A549 (cell line): ENCODE measurements at regions not wholly inside any gene's neighbourhood (a gene's known extent, or its start where the extent isn't known, plus 50 kb on each side); places are given as distances from the start of the nearest gene placed in this dataset.

ENCODE experiments used
- ATAC-seq, 2 experiments: fragments of 200-7000 bp in 1 of 2; fragments of >200 bp in 1 of 2; cut with Nextera tagmentation in 1 of 2; cut with Tn5 transposase in 1 of 2; 3 replicates each; pipeline versions ENCODE4 v1.8.0 to v1.9.1; 2018 to 2020; ENCODE audit warnings: mild to moderate bottlenecking in 1 of 2, moderate library complexity in 1 of 2
- CTCF ChIA-PET: fragments of 300-600 bp; sonication (Branson Sonifier 250); formaldehyde crosslinking; extraction: SDS; loops from one replicate; lab custom pipeline; 2021; ENCODE audit warnings: antibody characterized with exemption, inconsistent platforms; lab: Yijun Ruan, JAX
- POLR2A ChIA-PET: fragments of 350-600 bp; formaldehyde crosslinking; extraction: SDS; loops from one replicate; lab custom pipeline; 2021; ENCODE audit warnings: antibody characterized with exemption, inconsistent platforms; lab: Yijun Ruan, JAX
- DNase-seq, 2 experiments: peaks; one replicate each; pipeline versions ENCODE4 v3.0.0 to v3.0.0-alpha.2; 2011 to 2016; ENCODE audit warnings: low read depth in 1 of 2, low spot score in 1 of 2
- FAIRE-seq: peaks from 2 replicates; lab custom pipeline; 2011; peaks lifted over from hg19 to GRCh38; lab: Jason Lieb, UNC
- H3K27ac ChIP-seq, 2 experiments: fragments of >200 bp; sonication (Bioruptor Twin); formaldehyde crosslinking; 3 replicates each; pipeline ENCODE4 v1.5.1; 2016 to 2017
- H3K4me1 ChIP-seq: fragments of >200 bp; sonication (Bioruptor Twin); formaldehyde crosslinking; 3 replicates; pipeline ENCODE4 v1.6.1; 2016
- H3K4me2 ChIP-seq: fragments of >200 bp; sonication (Bioruptor Twin); formaldehyde crosslinking; 3 replicates; pipeline ENCODE4 v1.6.1; 2016
- H3K4me3 ChIP-seq: fragments of >200 bp; sonication (Bioruptor Twin); formaldehyde crosslinking; 3 replicates; pipeline ENCODE4 v1.5.1; 2016
- H3K9me3 ChIP-seq: fragments of >200 bp; sonication (Bioruptor Twin); formaldehyde crosslinking; 3 replicates; pipeline ENCODE4 v1.6.1; 2016
- CBX8 ChIP-seq: fragments of 200-600 bp; sonication (generic); IDR thresholded peaks from 2 replicates; pipeline ENCODE4 v1.6.1; 2016
- CHD2 ChIP-seq: fragments of 150-350 bp; IDR thresholded peaks from 2 replicates; pipeline ENCODE4 v1.6.1; 2014; ENCODE audit warnings: low read length; ENCODE audit not compliant: partially characterized antibody
- EHMT2 ChIP-seq: fragments of 200-600 bp; sonication (generic); IDR thresholded peaks from 2 replicates; pipeline ENCODE4 v1.6.1; 2016; ENCODE audit warnings: antibody characterized with exemption, low read depth, mild to moderate bottlenecking, moderate library complexity
- EP300 ChIP-seq, 2 experiments: fragments of >200 bp; sonication (Bioruptor Twin); formaldehyde crosslinking; IDR thresholded peaks; 2 replicates in 1 of 2; 3 replicates in 1 of 2; pipeline ENCODE4 v1.6.1; 2016 to 2017
- ESRRA ChIP-seq: fragments of 150-350 bp; IDR thresholded peaks from 2 replicates; pipeline ENCODE4 v1.6.1; 2014; ENCODE audit warnings: mild to moderate bottlenecking, low read length, borderline replicate concordance
- FOSB ChIP-seq: fragments of 250-450 bp; sonication (Bioruptor Pico); IDR thresholded peaks from 2 replicates; pipeline ENCODE4 v1.5.0; 2020; ENCODE audit warnings: mild to moderate bottlenecking, moderate library complexity
- HDAC2 ChIP-seq: fragments of 200-600 bp; sonication (generic); IDR thresholded peaks from 2 replicates; pipeline ENCODE4 v1.6.1; 2016
- HEYL ChIP-seq: fragments of 250-450 bp; sonication (Bioruptor Pico); IDR thresholded peaks from 2 replicates; pipeline ENCODE4 v1.8.0; 2021; ENCODE audit warnings: mild to moderate bottlenecking, moderate library complexity
- HOXB13 ChIP-seq: fragments of 250-450 bp; sonication (Bioruptor Pico); IDR thresholded peaks from 2 replicates; pipeline ENCODE4 v1.5.0; 2020; ENCODE audit warnings: low read depth, mild to moderate bottlenecking, moderate library complexity
- HOXB5 ChIP-seq: fragments of 250-450 bp; sonication (Bioruptor Pico); IDR thresholded peaks from 2 replicates; pipeline ENCODE4 v1.5.0; 2020; ENCODE audit warnings: mild to moderate bottlenecking, moderate library complexity
- JUNB ChIP-seq: fragments of >200 bp; sonication (Bioruptor Twin); formaldehyde crosslinking; IDR thresholded peaks from 2 replicates; pipeline ENCODE4 v1.6.1; 2016
- KDM5A ChIP-seq: fragments of 200-600 bp; sonication (generic); IDR thresholded peaks from 2 replicates; pipeline ENCODE4 v1.6.1; 2016; ENCODE audit warnings: antibody characterized with exemption, mild to moderate bottlenecking
- NR3C1 ChIP-seq: fragments of >200 bp; sonication (Bioruptor Twin); formaldehyde crosslinking; IDR thresholded peaks from 3 replicates; pipeline ENCODE4 v1.6.1; 2017
- POLR2AphosphoS2 ChIP-seq: conservative IDR thresholded peaks from 2 replicates; pipeline ENCODE4 v1.6.1; 2012; ENCODE audit warnings: low read length, improper control_type of control experiment, inconsistent platforms
- RAD21 ChIP-seq, 2 experiments: fragments of >200 bp in 1 of 2; sonication (Bioruptor Twin) in 1 of 2; formaldehyde crosslinking in 1 of 2; IDR thresholded peaks in 1 of 2; conservative IDR thresholded peaks in 1 of 2; 2 replicates in 1 of 2; 3 replicates in 1 of 2; pipeline ENCODE4 v1.6.1; 2012 to 2018; ENCODE audit warnings: inconsistent platforms in 1 of 2
- RNF2 ChIP-seq: fragments of 200-600 bp; sonication (generic); IDR thresholded peaks from 2 replicates; pipeline ENCODE4 v1.6.1; 2016; ENCODE audit warnings: low read depth, mild to moderate bottlenecking, antibody characterized with exemption, moderate library complexity, borderline replicate concordance
- SMC3 ChIP-seq: fragments of >200 bp; sonication (Bioruptor Twin); formaldehyde crosslinking; IDR thresholded peaks from 3 replicates; pipeline ENCODE4 v1.6.1; 2018; ENCODE audit warnings: inconsistent platforms
- TFCP2L1 ChIP-seq: fragments of 250-450 bp; sonication (Bioruptor Pico); IDR thresholded peaks from 2 replicates; pipeline ENCODE4 v1.5.0; 2021; ENCODE audit warnings: mild to moderate bottlenecking
- ZFP36 ChIP-seq: fragments of 450-650 bp; IDR thresholded peaks from 2 replicates; pipeline ENCODE4 v1.6.1; 2014; ENCODE audit warnings: borderline replicate concordance; ENCODE audit not compliant: partially characterized antibody
- ZNF302 ChIP-seq: fragments of 250-450 bp; sonication (Bioruptor Pico); IDR thresholded peaks from 2 replicates; pipeline ENCODE4 v1.9.0; 2021; ENCODE audit warnings: inconsistent platforms, mild to moderate bottlenecking, moderate library complexity
- ZSCAN20 ChIP-seq: fragments of 250-450 bp; sonication (Bioruptor Pico); IDR thresholded peaks from 2 replicates; pipeline ENCODE4 v1.8.0; 2022; ENCODE audit warnings: mild to moderate bottlenecking, moderate library complexity
- WGBS: methylation state at CpG from one replicate; pipeline ENCODE4 v1.1.6; 2017; ENCODE audit errors: missing lambda C conversion rate; 5-methylcytosine and 5-hydroxymethylcytosine counted together
- TF ChIP-seq, protein P1 (sequence below): fragments of 150-350 bp; IDR thresholded peaks from 2 replicates; pipeline ENCODE4 v1.6.1; 2014; ENCODE audit warnings: low read depth, mild to moderate bottlenecking, low read length
- TF ChIP-seq, protein P2 (sequence below): fragments of >200 bp; sonication (Bioruptor Twin); formaldehyde crosslinking; IDR thresholded peaks from 3 replicates; pipeline ENCODE4 v1.5.1; 2016
- TF ChIP-seq, protein P3 (sequence below): IDR thresholded peaks from 2 replicates; pipeline ENCODE4 v1.6.1; 2012
- TF ChIP-seq, protein P4 (sequence below): fragments of >200 bp; sonication (Bioruptor Twin); formaldehyde crosslinking; IDR thresholded peaks from 2 replicates; pipeline ENCODE4 v1.6.1; 2016
- TF ChIP-seq, protein P5 (sequence below): fragments of >200 bp; sonication (Bioruptor Twin); formaldehyde crosslinking; IDR thresholded peaks from 3 replicates; pipeline ENCODE4 v1.6.1; 2016
- TF ChIP-seq, protein P6 (sequence below): fragments of 250-450 bp; sonication (Bioruptor Pico); IDR thresholded peaks from 2 replicates; pipeline ENCODE4 v1.5.0; 2021; ENCODE audit warnings: mild to moderate bottlenecking, moderate library complexity, borderline replicate concordance

DNA sequence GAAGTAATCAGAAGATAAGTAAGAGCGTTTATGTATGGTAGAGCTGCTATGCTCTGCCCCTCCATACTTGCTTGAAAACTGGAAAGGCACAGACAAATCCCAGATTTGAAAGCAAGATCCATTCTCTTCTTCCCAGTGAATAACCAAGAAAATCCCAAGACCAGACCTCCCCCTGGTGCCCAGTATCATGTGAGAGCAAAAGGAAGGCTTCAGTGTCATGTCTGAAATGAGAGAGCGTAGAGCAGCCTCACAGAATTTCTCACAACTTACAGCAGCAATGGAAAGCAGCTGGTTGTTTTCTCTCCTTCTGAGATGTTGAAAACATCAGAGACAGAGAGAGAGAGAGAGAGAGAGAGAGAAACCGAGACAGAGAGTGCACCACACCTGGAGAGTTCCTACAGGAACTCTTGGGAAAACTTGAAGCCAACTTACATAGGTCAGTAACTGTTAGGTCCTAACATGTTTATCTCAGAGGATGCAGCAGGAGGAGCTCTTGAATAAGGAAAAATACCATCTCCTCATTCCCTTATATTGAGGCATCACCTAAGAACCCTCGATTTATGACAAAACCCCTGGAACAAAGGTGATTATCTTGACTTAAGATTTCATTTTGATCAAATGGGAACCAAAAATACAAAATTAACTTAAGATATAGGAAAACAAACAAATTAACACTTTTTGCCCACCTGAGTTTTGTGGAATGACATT, 273.3 kb downstream of the NSUN3 start (continued):
- TF ChIP-seq, protein P1, sequence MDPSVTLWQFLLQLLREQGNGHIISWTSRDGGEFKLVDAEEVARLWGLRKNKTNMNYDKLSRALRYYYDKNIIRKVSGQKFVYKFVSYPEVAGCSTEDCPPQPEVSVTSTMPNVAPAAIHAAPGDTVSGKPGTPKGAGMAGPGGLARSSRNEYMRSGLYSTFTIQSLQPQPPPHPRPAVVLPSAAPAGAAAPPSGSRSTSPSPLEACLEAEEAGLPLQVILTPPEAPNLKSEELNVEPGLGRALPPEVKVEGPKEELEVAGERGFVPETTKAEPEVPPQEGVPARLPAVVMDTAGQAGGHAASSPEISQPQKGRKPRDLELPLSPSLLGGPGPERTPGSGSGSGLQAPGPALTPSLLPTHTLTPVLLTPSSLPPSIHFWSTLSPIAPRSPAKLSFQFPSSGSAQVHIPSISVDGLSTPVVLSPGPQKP: no peak

DNA sequence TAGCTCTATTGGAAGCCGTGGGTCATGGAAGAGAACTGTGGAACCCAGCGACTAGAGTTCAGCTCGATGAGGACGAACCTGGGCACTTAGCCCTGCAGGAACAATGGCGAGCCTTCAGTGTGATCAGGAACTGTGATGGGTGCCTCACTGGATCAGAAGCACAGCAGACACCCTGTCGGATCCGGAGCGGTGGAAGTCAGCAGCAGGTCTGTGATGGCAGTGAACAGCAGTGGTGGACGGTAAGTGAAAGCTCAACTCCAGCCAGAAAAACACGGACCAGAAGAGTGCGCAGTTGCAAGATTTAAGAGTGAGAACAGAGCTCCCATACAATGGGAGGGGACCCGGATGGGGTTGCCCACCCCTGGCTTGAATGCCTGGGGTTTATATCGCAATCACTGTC, 282.2 kb downstream of the NSUN3 start:
- H3K27ac ChIP-seq: no peak overlapping the region
- no peaks in the 10 kb centered on the region for H3K9me3 ChIP-seq
- DNase-seq (no peak), FAIRE-seq (no peak), ATAC-seq (no peak)
- no peaks in the 10 kb centered on the region for H3K4me1 ChIP-seq
- CTCF ChIA-PET: interaction anchor here (0.8 to 1.0 kb wide), 2 partner anchors 10 to 17 kb away, joined by 3 read pairs; no protein-coding TSS in a partner anchor
- H3K4me2 ChIP-seq: no peak overlapping the region
- TF ChIP-seq HDAC2 (no peak), KDM5A (no peak), RAD21 (conservative IDR thresholded peaks at IDR 0.05 in 1 of 2, IDR thresholded peaks at IDR 0.05 in 1 of 2) (no peak), ZFP36 (no peak), HOXB5 (CRISPR knock-in tag) (no peak), SMC3 (no peak), NR3C1 (no peak), JUNB (no peak), HOXB13 (CRISPR knock-in tag) (no peak), TFCP2L1 (CRISPR knock-in tag) (no peak), POLR2AphosphoS2 (no peak), CHD2 (no peak), ZNF302 (no peak), ZSCAN20 (CRISPR knock-in tag) (no peak), RNF2 (no peak), CBX8 (no peak), FOSB (CRISPR knock-in tag) (no peak)
- TF ChIP-seq, protein P2, sequence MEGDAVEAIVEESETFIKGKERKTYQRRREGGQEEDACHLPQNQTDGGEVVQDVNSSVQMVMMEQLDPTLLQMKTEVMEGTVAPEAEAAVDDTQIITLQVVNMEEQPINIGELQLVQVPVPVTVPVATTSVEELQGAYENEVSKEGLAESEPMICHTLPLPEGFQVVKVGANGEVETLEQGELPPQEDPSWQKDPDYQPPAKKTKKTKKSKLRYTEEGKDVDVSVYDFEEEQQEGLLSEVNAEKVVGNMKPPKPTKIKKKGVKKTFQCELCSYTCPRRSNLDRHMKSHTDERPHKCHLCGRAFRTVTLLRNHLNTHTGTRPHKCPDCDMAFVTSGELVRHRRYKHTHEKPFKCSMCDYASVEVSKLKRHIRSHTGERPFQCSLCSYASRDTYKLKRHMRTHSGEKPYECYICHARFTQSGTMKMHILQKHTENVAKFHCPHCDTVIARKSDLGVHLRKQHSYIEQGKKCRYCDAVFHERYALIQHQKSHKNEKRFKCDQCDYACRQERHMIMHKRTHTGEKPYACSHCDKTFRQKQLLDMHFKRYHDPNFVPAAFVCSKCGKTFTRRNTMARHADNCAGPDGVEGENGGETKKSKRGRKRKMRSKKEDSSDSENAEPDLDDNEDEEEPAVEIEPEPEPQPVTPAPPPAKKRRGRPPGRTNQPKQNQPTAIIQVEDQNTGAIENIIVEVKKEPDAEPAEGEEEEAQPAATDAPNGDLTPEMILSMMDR: no peak
- TF ChIP-seq, protein P3, sequence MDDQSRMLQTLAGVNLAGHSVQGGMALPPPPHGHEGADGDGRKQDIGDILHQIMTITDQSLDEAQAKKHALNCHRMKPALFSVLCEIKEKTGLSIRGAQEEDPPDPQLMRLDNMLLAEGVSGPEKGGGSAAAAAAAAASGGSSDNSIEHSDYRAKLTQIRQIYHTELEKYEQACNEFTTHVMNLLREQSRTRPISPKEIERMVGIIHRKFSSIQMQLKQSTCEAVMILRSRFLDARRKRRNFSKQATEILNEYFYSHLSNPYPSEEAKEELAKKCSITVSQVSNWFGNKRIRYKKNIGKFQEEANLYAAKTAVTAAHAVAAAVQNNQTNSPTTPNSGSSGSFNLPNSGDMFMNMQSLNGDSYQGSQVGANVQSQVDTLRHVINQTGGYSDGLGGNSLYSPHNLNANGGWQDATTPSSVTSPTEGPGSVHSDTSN: no peak
- 52% methylated on average over 10 of the region's 13 CpGs for WGBS
- POLR2A ChIA-PET: no interaction called here
- H3K4me3 ChIP-seq: no peak overlapping the region

DNA sequence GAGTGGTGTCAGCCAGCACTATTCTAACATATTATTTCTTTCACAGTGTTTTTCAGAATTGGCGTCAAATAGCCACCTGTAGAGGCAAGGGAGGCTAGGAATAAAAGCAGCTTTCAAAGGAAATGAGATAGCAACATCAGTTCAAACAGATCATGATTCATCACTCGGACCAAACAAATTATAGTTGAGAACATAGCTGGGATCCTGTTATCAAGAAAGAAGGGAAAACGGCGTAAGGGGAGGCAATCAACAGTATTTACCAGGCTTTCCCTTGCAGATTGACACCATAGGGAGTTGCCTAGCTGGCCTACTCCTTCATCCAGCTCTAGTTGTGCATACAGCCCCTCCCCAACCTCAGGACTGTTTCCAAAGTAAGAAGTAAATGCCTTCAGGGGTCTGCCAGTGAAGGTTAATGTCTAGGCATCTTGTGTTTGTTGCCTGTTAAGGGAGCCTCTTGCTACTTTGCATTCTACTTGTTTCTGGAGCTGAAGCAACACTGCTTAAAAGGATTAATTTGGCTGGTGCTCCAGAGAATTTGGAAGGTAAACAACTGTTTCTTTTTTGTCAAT, 286.5 kb downstream of the NSUN3 start:
- no peak for ATAC-seq
- CTCF ChIA-PET: no interaction called here
- POLR2A ChIA-PET: no interaction called here
- TF ChIP-seq ZSCAN20 (CRISPR knock-in tag) (no peak), EHMT2 (no peak), TFCP2L1 (CRISPR knock-in tag) (no peak), RNF2 (no peak), HEYL (CRISPR knock-in tag) (no peak), EP300 (IDR thresholded peaks at IDR 0.05) (no peak), ESRRA (no peak), HDAC2 (no peak)
- TF ChIP-seq, protein P4, sequence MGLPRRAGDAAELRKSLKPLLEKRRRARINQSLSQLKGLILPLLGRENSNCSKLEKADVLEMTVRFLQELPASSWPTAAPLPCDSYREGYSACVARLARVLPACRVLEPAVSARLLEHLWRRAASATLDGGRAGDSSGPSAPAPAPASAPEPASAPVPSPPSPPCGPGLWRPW: no peak
- TF ChIP-seq, protein P5, sequence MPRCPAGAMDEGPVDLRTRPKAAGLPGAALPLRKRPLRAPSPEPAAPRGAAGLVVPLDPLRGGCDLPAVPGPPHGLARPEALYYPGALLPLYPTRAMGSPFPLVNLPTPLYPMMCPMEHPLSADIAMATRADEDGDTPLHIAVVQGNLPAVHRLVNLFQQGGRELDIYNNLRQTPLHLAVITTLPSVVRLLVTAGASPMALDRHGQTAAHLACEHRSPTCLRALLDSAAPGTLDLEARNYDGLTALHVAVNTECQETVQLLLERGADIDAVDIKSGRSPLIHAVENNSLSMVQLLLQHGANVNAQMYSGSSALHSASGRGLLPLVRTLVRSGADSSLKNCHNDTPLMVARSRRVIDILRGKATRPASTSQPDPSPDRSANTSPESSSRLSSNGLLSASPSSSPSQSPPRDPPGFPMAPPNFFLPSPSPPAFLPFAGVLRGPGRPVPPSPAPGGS: no peak
- TF ChIP-seq, protein P6, sequence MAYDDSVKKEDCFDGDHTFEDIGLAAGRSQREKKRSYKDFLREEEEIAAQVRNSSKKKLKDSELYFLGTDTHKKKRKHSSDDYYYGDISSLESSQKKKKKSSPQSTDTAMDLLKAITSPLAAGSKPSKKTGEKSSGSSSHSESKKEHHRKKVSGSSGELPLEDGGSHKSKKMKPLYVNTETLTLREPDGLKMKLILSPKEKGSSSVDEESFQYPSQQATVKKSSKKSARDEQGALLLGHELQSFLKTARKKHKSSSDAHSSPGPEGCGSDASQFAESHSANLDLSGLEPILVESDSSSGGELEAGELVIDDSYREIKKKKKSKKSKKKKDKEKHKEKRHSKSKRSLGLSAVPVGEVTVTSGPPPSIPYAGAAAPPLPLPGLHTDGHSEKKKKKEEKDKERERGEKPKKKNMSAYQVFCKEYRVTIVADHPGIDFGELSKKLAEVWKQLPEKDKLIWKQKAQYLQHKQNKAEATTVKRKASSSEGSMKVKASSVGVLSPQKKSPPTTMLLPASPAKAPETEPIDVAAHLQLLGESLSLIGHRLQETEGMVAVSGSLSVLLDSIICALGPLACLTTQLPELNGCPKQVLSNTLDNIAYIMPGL (CRISPR knock-in tag): no peak

More for the DNA sequence above, 286.5 kb downstream of the NSUN3 start:
- no peak for DNase-seq
- no peak overlapping the region for H3K4me3 ChIP-seq
- H3K9me3 ChIP-seq: no peaks in the 10 kb centered on the region
- no peaks in the 10 kb centered on the region for H3K4me1 ChIP-seq
- 39% methylated on average over 4 of the region's 4 CpGs for WGBS
- H3K27ac ChIP-seq: no peak overlapping the region
- no peak overlapping the region for H3K4me2 ChIP-seq
- FAIRE-seq: no peak
